OCI-LY3 (cell line): ENCODE measurements at regions not wholly inside any gene's neighbourhood (a gene's known extent, or its start where the extent isn't known, plus 50 kb on each side); places are given as distances from the start of the nearest gene placed in this dataset.

Experiments
- H2AFZ ChIP-seq: fragments of 200-600, 300-600 bp; shearing (Covaris generic); 2 replicates; pipeline ENCODE4 v1.6.0; 2014; ENCODE audit warnings: antibody characterized with exemption, low read depth, low read length
- H3K27ac ChIP-seq: fragments of 200-600, 300-600 bp; sonication (generic); 2 replicates; pipeline ENCODE4 v1.5.1; 2014; ENCODE audit warnings: mild to moderate bottlenecking, low read length, moderate library complexity, mixed read lengths
- H3K27me3 ChIP-seq: fragments of 200-600, 300-600 bp; sonication (generic); 2 replicates; pipeline ENCODE4 v1.6.1; 2014; ENCODE audit warnings: low read depth, low read length, mixed read lengths
- H3K36me3 ChIP-seq: fragments of 200-600, 300-600 bp; sonication (generic); replicated peaks from 2 replicates; pipeline ENCODE3; 2014; ENCODE audit warnings: low read depth, low read length, mixed read lengths
- H3K4me1 ChIP-seq: fragments of 300-600, 200-600 bp; sonication (generic); 2 replicates; pipeline ENCODE4 v1.6.1; 2014; ENCODE audit warnings: low read length, mixed read lengths
- H3K4me2 ChIP-seq: fragments of 200-600, 300-600 bp; sonication (generic); 2 replicates; pipeline ENCODE4 v1.6.1; 2014; ENCODE audit warnings: low read length, mixed read lengths
- H3K4me3 ChIP-seq: fragments of 300-600, 200-600 bp; sonication (generic); 2 replicates; pipeline ENCODE4 v1.5.1; 2014; ENCODE audit warnings: antibody characterized with exemption, mild to moderate bottlenecking, low read length, moderate library complexity
- H3K79me2 ChIP-seq: fragments of 300-600, 200-600 bp; shearing (Covaris generic); 2 replicates; pipeline ENCODE4 v1.6.1; 2014; ENCODE audit warnings: mild to moderate bottlenecking, low read length, mixed read lengths
- H3K9ac ChIP-seq: fragments of 300-600, 200-600 bp; shearing (Covaris generic); 2 replicates; pipeline ENCODE4 v1.6.0; 2014; ENCODE audit warnings: mild to moderate bottlenecking, low read length, moderate library complexity
- H3K9me3 ChIP-seq: fragments of 200-600, 300-600 bp; shearing (Covaris generic); 2 replicates; pipeline ENCODE4 v1.6.1; 2014; ENCODE audit warnings: low read length, mixed read lengths; ENCODE audit not compliant: insufficient read depth
- H4K20me1 ChIP-seq: fragments of 200-600, 300-600 bp; sonication (generic); 2 replicates; pipeline ENCODE4 v1.6.1; 2016; ENCODE audit warnings: low read length, mixed read lengths; ENCODE audit not compliant: insufficient read depth
- EZH2phosphoT487 ChIP-seq: fragments of 200-600 bp; shearing (Covaris generic); IDR thresholded peaks from 2 replicates; pipeline ENCODE4 v1.6.1; 2018; ENCODE audit warnings: antibody characterized with exemption, mixed run types, low read depth
- TF ChIP-seq, protein P1 (sequence below): fragments of 200-600, 300-600 bp; sonication (generic); IDR thresholded peaks from 2 replicates; pipeline ENCODE4 v1.5.1; 2014; ENCODE audit warnings: antibody characterized with exemption, low read length, low read depth

DNA sequence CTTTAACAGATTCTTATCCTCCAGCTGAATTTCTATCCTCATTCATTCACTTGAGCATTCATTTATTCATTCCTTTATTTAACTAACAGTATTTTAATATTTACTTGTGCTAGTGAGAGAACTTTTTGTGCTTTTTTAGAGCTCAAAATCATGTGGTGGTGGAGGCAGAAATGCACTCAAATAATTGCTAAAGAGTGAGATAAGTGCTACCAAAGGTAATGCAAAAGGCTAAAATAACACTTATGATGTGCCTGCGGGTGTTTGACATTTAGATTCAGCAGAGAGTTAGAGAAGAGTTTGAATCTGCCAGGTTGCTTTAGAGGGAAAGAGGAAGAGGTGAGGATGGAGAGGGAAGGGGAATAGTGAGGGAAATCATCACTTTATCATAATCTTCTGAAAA is 431.5 kb upstream of the EDIL3 start:
- no peaks in the 10 kb centered on the region for H3K79me2 ChIP-seq
- no peak overlapping the region for H3K27ac ChIP-seq
- TF ChIP-seq, protein P1, sequence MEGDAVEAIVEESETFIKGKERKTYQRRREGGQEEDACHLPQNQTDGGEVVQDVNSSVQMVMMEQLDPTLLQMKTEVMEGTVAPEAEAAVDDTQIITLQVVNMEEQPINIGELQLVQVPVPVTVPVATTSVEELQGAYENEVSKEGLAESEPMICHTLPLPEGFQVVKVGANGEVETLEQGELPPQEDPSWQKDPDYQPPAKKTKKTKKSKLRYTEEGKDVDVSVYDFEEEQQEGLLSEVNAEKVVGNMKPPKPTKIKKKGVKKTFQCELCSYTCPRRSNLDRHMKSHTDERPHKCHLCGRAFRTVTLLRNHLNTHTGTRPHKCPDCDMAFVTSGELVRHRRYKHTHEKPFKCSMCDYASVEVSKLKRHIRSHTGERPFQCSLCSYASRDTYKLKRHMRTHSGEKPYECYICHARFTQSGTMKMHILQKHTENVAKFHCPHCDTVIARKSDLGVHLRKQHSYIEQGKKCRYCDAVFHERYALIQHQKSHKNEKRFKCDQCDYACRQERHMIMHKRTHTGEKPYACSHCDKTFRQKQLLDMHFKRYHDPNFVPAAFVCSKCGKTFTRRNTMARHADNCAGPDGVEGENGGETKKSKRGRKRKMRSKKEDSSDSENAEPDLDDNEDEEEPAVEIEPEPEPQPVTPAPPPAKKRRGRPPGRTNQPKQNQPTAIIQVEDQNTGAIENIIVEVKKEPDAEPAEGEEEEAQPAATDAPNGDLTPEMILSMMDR: no peak
- H3K27me3 ChIP-seq: no peaks in the 10 kb centered on the region
- H4K20me1 ChIP-seq: no peaks in the 10 kb centered on the region
- no peaks in the 10 kb centered on the region for H3K9me3 ChIP-seq
- H3K4me1 ChIP-seq: peaks cover 8% of the 10 kb centered on the region; the same call in 1 of the 2 replicates
- no peak overlapping the region for H3K4me3 ChIP-seq
- H3K4me2 ChIP-seq: no peak overlapping the region
- no peaks in the 10 kb centered on the region for H3K36me3 ChIP-seq
- H3K9ac ChIP-seq: no peak overlapping the region
- H2AFZ ChIP-seq: no peak overlapping the region

DNA sequence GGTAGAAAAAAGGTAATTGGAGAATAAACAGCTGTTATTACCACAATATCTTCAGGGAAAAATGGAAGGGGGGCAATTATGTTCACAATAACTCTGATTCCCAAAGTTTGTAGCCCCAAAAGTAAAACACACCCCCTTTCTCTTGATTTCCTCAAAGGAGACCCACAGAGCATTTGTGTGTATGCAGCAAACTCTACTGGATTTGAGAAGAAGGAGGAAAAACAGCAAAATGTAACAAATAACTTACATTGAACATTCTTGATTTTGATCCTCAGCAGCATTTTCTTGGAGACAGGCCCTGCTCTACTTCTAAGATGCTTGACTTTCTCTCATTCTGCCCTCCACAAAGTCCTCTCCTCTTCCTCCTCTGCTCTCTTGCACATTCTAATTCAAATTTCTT is 420.8 kb upstream of the EDIL3 start:
- Histone ChIP-seq H3K36me3 (no peaks in the 10 kb centered on the region), H3K4me3 (no peak overlapping the region), H3K27me3 (no peaks in the 10 kb centered on the region), H3K4me2 (no peak overlapping the region), H2AFZ (no peak overlapping the region), H3K9ac (no peak overlapping the region), H3K4me1 (no peaks in the 10 kb centered on the region), H4K20me1 (no peaks in the 10 kb centered on the region), H3K9me3 (no peaks in the 10 kb centered on the region), H3K27ac (no peak overlapping the region), H3K79me2 (no peaks in the 10 kb centered on the region)
- no peak for TF ChIP-seq EZH2phosphoT487
- TF ChIP-seq, protein P1: no peak

DNA sequence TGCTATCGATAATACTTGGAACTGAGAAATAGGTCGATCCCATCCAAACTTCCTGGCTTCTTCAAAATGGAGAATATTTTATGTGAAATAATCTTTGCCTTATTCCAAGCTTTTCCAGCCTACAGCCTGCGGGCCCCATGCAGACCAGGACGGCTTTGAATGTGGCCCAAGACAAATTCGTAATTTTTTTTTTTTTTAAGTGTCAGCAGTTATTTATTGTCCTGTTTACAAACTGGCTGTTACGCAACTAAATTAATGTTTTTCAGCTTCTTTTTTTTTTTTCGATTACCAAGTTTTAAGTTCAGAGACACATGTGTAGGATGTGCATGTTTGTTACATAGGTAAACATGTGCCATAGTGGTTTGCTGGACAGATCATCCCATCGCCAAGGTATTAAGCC is 411.7 kb upstream of the EDIL3 start:
- Histone ChIP-seq H2AFZ (no peak overlapping the region), H3K4me2 (no peak overlapping the region), H3K4me3 (no peak overlapping the region), H3K9ac (no peak overlapping the region), H4K20me1 (no peaks in the 10 kb centered on the region), H3K9me3 (no peaks in the 10 kb centered on the region), H3K27me3 (no peaks in the 10 kb centered on the region), H3K79me2 (no peaks in the 10 kb centered on the region), H3K36me3 (no peaks in the 10 kb centered on the region), H3K27ac (no peak overlapping the region), H3K4me1 (peaks cover 2% of the 10 kb centered on the region)
- TF ChIP-seq, protein P1: no peak
- TF ChIP-seq EZH2phosphoT487: no peak

DNA sequence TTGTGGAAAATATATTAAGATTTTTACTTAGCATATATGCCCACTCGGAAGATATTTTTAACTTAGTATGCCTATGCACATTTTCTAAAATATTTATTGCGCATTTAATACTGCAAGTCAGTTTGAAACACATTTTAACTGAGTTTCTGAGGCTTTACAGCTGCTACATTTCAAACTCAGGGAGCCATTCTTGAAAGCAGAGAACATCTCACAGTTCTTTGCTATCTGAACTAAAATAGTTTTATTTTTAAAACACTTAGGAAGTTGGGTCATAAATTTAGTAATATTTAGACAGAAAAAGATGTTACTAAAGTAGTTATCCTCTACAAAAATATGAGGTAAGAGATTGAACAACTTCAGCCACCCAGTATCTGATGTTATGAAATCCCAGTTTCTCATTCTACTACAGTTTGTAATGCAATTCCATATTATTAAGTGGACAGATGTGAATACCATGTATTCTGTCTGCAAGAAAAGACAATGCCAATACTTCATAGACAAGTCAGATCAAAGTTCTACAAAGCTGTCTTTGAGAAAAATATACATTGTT is 409.9 kb upstream of the EDIL3 start:
- Histone ChIP-seq H3K9me3 (no peaks in the 10 kb centered on the region), H4K20me1 (no peaks in the 10 kb centered on the region), H3K36me3 (no peaks in the 10 kb centered on the region), H3K9ac (no peak overlapping the region), H3K27ac (no peak overlapping the region), H3K4me3 (no peak overlapping the region), H2AFZ (no peak overlapping the region), H3K4me2 (no peak overlapping the region), H3K4me1 (peaks cover 14% of the 10 kb centered on the region), H3K27me3 (no peaks in the 10 kb centered on the region), H3K79me2 (no peaks in the 10 kb centered on the region)
- TF ChIP-seq EZH2phosphoT487: no peak
- TF ChIP-seq, protein P1: no peak
